Smooth muscle cell (in vitro differentiated cells): ENCODE measurements at regions not wholly inside any gene's neighbourhood (a gene's known extent, or its start where the extent isn't known, plus 50 kb on each side); places are given as distances from the start of the nearest gene placed in this dataset.

Experiments
- DNase-seq: peaks from one replicate; lab custom pipeline; 2025; ENCODE audit not compliant: unreplicated experiment; lab: John Stamatoyannopoulos, UW
- H2AFZ ChIP-seq: fragments of 200-600 bp; sonication (generic); 2 replicates; pipeline ENCODE4 v1.6.0; 2016; ENCODE audit warnings: antibody characterized with exemption, low read depth, mild to moderate bottlenecking
- H3F3A ChIP-seq: fragments of 200-600 bp; sonication (generic); 2 replicates; pipeline ENCODE4 v1.6.0; 2017; ENCODE audit warnings: antibody characterized with exemption, low read depth
- H3K27ac ChIP-seq: fragments of 200-600 bp; sonication (generic); 2 replicates; pipeline ENCODE4 v1.5.1; 2016; ENCODE audit warnings: low read depth, mild to moderate bottlenecking
- H3K27me3 ChIP-seq: fragments of 200-600 bp; sonication (generic); 2 replicates; pipeline ENCODE4 v1.6.1; 2016; ENCODE audit warnings: low read depth, mild to moderate bottlenecking
- H3K36me3 ChIP-seq: fragments of 200-600 bp; sonication (generic); 2 replicates; pipeline ENCODE4 v1.5.1; 2016; ENCODE audit warnings: low read depth
- H3K4me1 ChIP-seq: fragments of 200-600 bp; sonication (generic); 2 replicates; pipeline ENCODE4 v1.5.1; 2016; ENCODE audit warnings: low read depth
- H3K4me2 ChIP-seq: fragments of 200-600 bp; sonication (generic); 2 replicates; pipeline ENCODE4 v1.6.0; 2016; ENCODE audit warnings: mild to moderate bottlenecking
- H3K4me3 ChIP-seq: fragments of 200-600 bp; sonication (generic); 2 replicates; pipeline ENCODE4 v1.5.1; 2016; ENCODE audit warnings: mild to moderate bottlenecking
- H3K79me2 ChIP-seq: fragments of 200-600 bp; sonication (generic); 2 replicates; pipeline ENCODE4 v1.6.0; 2016; ENCODE audit warnings: low read depth, mild to moderate bottlenecking
- H3K9ac ChIP-seq: fragments of 200-600 bp; sonication (generic); 2 replicates; pipeline ENCODE4 v1.6.0; 2016; ENCODE audit warnings: low read depth
- H3K9me3 ChIP-seq: fragments of 200-600 bp; sonication (generic); replicated peaks from 2 replicates; pipeline ENCODE4 v1.5.1; 2016; ENCODE audit warnings: low read depth
- H4K20me1 ChIP-seq: fragments of 200-600 bp; sonication (generic); 2 replicates; pipeline ENCODE4 v1.6.0; 2016; ENCODE audit warnings: low read depth
- CTCF ChIP-seq: fragments of 200-600 bp; sonication (generic); IDR thresholded peaks from 2 replicates; pipeline ENCODE4 v1.5.1; 2017; ENCODE audit warnings: borderline replicate concordance, mild to moderate bottlenecking, antibody characterized with exemption; ENCODE audit not compliant: insufficient read depth, poor library complexity, severe bottlenecking
- WGBS: methylation state at CpG from one replicate; pipeline ENCODE4 v1.1.7; 2016; ENCODE audit warnings: low lambda C conversion rate; 5-methylcytosine and 5-hydroxymethylcytosine counted together

GRCh38 chr12:60101715-60102114 lies 505.9 kb downstream of the SLC16A7 start:
- Histone ChIP-seq H3K79me2 (no peaks in the 10 kb centered on the region), H3K36me3 (no peaks in the 10 kb centered on the region), H4K20me1 (no peaks in the 10 kb centered on the region), H3F3A (no peaks in the 10 kb centered on the region), H3K4me2 (no peak overlapping the region), H3K9me3 (no peaks in the 10 kb centered on the region), H3K4me1 (no peaks in the 10 kb centered on the region), H3K27ac (peak overlapping the region; percentile 8), H3K4me3 (no peak overlapping the region), H3K27me3 (no peaks in the 10 kb centered on the region), H3K9ac (no peak overlapping the region), H2AFZ (no peak overlapping the region)
- no peak for DNase-seq
- no peak for TF ChIP-seq CTCF

GRCh38 chr12:60106214-60106613 lies 510.4 kb downstream of the SLC16A7 start:
- no peaks in the 10 kb centered on the region for H4K20me1 ChIP-seq
- WGBS = 69% methylated on average over 1 of the region's 1 CpG
- no peak overlapping the region for H3K4me2 ChIP-seq
- no peak overlapping the region for H3K4me3 ChIP-seq
- H3K27me3 ChIP-seq = no peaks in the 10 kb centered on the region
- no peak overlapping the region for H3K9ac ChIP-seq
- no peak for DNase-seq
- H3K36me3 ChIP-seq = no peaks in the 10 kb centered on the region
- no peaks in the 10 kb centered on the region for H3K4me1 ChIP-seq
- TF ChIP-seq CTCF = peak; percentile 30
- H3K27ac ChIP-seq = no peak overlapping the region
- no peaks in the 10 kb centered on the region for H3K79me2 ChIP-seq
- H3F3A ChIP-seq = no peaks in the 10 kb centered on the region
- H2AFZ ChIP-seq = no peak overlapping the region
- H3K9me3 ChIP-seq = no peaks in the 10 kb centered on the region

GRCh38 chr12:60107992-60108391 lies 512.2 kb downstream of the SLC16A7 start:
- H3K79me2 ChIP-seq = no peaks in the 10 kb centered on the region
- no peak for DNase-seq
- no peak for TF ChIP-seq CTCF
- no peaks in the 10 kb centered on the region for H3K36me3 ChIP-seq
- no peak overlapping the region for H3K27ac ChIP-seq
- H3K4me3 ChIP-seq = no peak overlapping the region
- no peaks in the 10 kb centered on the region for H3K9me3 ChIP-seq
- H3K9ac ChIP-seq = no peak overlapping the region
- H3K4me1 ChIP-seq = no peaks in the 10 kb centered on the region
- no peaks in the 10 kb centered on the region for H4K20me1 ChIP-seq
- no peaks in the 10 kb centered on the region for H3K27me3 ChIP-seq
- no peak overlapping the region for H2AFZ ChIP-seq
- H3F3A ChIP-seq = no peaks in the 10 kb centered on the region
- H3K4me2 ChIP-seq = no peak overlapping the region

GRCh38 chr12:60112063-60112462 lies 516.2 kb downstream of the SLC16A7 start:
- Histone ChIP-seq H3K4me1 (no peaks in the 10 kb centered on the region), H3K27ac (no peak overlapping the region), H3K79me2 (no peaks in the 10 kb centered on the region), H3K4me2 (no peak overlapping the region), H3K9ac (no peak overlapping the region), H3K9me3 (no peaks in the 10 kb centered on the region), H3K27me3 (no peaks in the 10 kb centered on the region), H2AFZ (no peak overlapping the region), H3K36me3 (no peaks in the 10 kb centered on the region), H3K4me3 (no peak overlapping the region), H4K20me1 (no peaks in the 10 kb centered on the region), H3F3A (no peaks in the 10 kb centered on the region)
- DNase-seq = no peak
- 94% methylated on average over 2 of the region's 2 CpGs for WGBS
- no peak for TF ChIP-seq CTCF
